Suppressor macrophage (primary cell): ENCODE measurements at regions not wholly inside any gene's neighbourhood (a gene's known extent, or its start where the extent isn't known, plus 50 kb on each side); places are given as distances from the start of the nearest gene placed in this dataset.
"Not testable (repeated sequence)": the region's sequence is repeated elsewhere in the genome, so short reads cannot be mapped to it uniquely, and the experiment has no call there.

Experiments used
- DNase-seq, 4 experiments: peaks; one replicate each; pipeline ENCODE4 v3.0.0-alpha.2; 2020 to 2022

- DNase-seq = no peak
These were observed 94.6 kb upstream of the SCAF11 start for GRCh38 chr12:46084666-46085631.

- DNase-seq = no peak
These were observed 92.3 kb upstream of the SCAF11 start for GRCh38 chr12:46082490-46083200.

GRCh38 chr12:46073321-46073720, 82.9 kb upstream of the SCAF11 start:
- DNase-seq = no peak

- peak; percentile 75 to 83 (median 78) for DNase-seq
These were observed 81.6 kb upstream of the SCAF11 start for GRCh38 chr12:46071769-46072624.

- DNase-seq = no peak
These were observed 81.0 kb upstream of the SCAF11 start for GRCh38 chr12:46071335-46071734.

- no peak for DNase-seq
These were observed 76.7 kb upstream of the SCAF11 start for GRCh38 chr12:46067094-46067493.

- peak in 2 of 4 experiments; percentile 1 to 27 for DNase-seq
These were observed 75.2 kb upstream of the SCAF11 start for GRCh38 chr12:46065412-46066166.

GRCh38 chr12:46064548-46064947, 74.2 kb upstream of the SCAF11 start:
- no peak for DNase-seq

- not testable (repeated sequence) for DNase-seq
These were observed 68.3 kb upstream of the SCAF11 start for GRCh38 chr12:46058697-46059096.

GRCh38 chr12:46050805-46051204, 60.4 kb upstream of the SCAF11 start:
- no peak for DNase-seq

- DNase-seq = no peak
These were observed 59.3 kb upstream of the SCAF11 start for GRCh38 chr12:46049665-46050064.

- no peak for DNase-seq
These were observed 56.1 kb upstream of the SCAF11 start for GRCh38 chr12:46046436-46046835.

GRCh38 chr12:46043972-46044520, 53.7 kb upstream of the SCAF11 start:
- no peak for DNase-seq
